Ishikawa (cell line): ENCODE measurements at regions not wholly inside any gene's neighbourhood (a gene's known extent, or its start where the extent isn't known, plus 50 kb on each side); places are given as distances from the start of the nearest gene placed in this dataset.

Source experiments
- CEBPB ChIP-seq: IDR thresholded peaks from 2 replicates; pipeline ENCODE4 v1.6.1; 2012
- EP300 ChIP-seq: IDR thresholded peaks from 2 replicates; pipeline ENCODE4 v1.6.1; 2012; ENCODE audit warnings: borderline replicate concordance
- RAD21 ChIP-seq: IDR thresholded peaks from 2 replicates; pipeline ENCODE4 v1.6.1; 2012; ENCODE audit warnings: low read depth
- TAF1 ChIP-seq: IDR thresholded peaks from 2 replicates; pipeline ENCODE4 v1.6.1; 2012; ENCODE audit warnings: low read depth, mild to moderate bottlenecking
- TCF12 ChIP-seq: IDR thresholded peaks from 2 replicates; pipeline ENCODE4 v1.6.1; 2012; ENCODE audit warnings: low read depth
- TEAD4 ChIP-seq: IDR thresholded peaks from 2 replicates; pipeline ENCODE4 v1.6.1; 2012
- YY1 ChIP-seq: IDR thresholded peaks from 2 replicates; pipeline ENCODE4 v1.6.1; 2012; ENCODE audit warnings: low read depth
- ZBTB7A ChIP-seq: IDR thresholded peaks from 2 replicates; pipeline ENCODE4 v1.6.1; 2012; ENCODE audit warnings: low read depth

DNA sequence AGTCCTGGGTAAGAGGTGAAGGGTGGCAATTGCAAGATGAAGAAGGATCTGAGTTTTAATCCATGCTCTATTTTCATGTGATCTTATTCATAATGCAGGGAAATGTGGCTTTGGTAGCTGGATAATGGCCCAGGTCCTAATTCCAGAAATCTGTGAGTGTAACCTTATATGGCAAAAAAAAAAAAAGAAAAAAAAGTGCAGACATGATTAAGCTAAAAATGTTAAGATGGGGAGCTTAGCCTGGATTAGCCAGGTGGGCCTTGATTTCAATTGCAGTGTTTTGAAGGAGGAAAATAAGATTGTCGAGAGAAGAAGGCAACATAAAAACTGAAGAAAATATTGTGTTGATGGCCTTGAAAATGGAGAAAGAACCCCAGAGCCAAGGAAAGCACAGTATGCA is 867.7 kb upstream of the HS3ST1 start:
- TF ChIP-seq TAF1 (no peak), YY1 (no peak), CEBPB (no peak), TCF12 (no peak), EP300 (no peak), TEAD4 (no peak), ZBTB7A (no peak), RAD21 (no peak)
